Gastrocnemius medialis (tissue), 4 donors: ENCODE measurements at regions not wholly inside any gene's neighbourhood (a gene's known extent, or its start where the extent isn't known, plus 50 kb on each side); places are given as distances from the start of the nearest gene placed in this dataset.

Experiments used
- ATAC-seq, 2 donors: fragments of 150-250 bp; one replicate each; pipeline ENCODE4 v1.9.1; 2016
- DNase-seq, 2 donors: peaks; one replicate each; pipeline ENCODE4 v3.0.0-alpha.2; 2019
- H3K27ac ChIP-seq, 4 donors: fragments of 200-600 bp; sonication (generic); 1 replicate in 1 of 4; 2 replicates in 3 of 4; pipeline ENCODE4 v1.5.1; 2016 to 2018; ENCODE audit warnings: mild to moderate bottlenecking in 2 of 4, moderate library complexity in 1 of 4
- H3K27me3 ChIP-seq, 3 donors: fragments of 200-600 bp; sonication (generic) in 2 of 3; 1 replicate in 1 of 3; 2 replicates in 2 of 3; pipeline versions ENCODE4 v1.5.1 to v1.6.0; 2016 to 2019; ENCODE audit warnings: mild to moderate bottlenecking in 1 of 3, moderate library complexity in 1 of 3
- H3K36me3 ChIP-seq, 2 donors: fragments of 200-600 bp; sonication (generic) in 1 of 2; one replicate each; pipeline ENCODE4 v1.5.1; 2017 to 2018
- H3K4me1 ChIP-seq, 2 donors: fragments of 200-600 bp; sonication (generic) in 1 of 2; one replicate each; pipeline ENCODE4 v1.5.1; 2016 to 2017; ENCODE audit warnings: mild to moderate bottlenecking in 2 of 2
- H3K4me3 ChIP-seq, 4 donors: fragments of 200-600 bp; sonication (generic) in 3 of 4; 1 replicate in 1 of 4; 2 replicates in 3 of 4; pipeline ENCODE4 v1.5.1; 2016 to 2019; ENCODE audit warnings: mild to moderate bottlenecking in 2 of 4
- H3K9me3 ChIP-seq, 3 donors: fragments of 200-600 bp; sonication (generic) in 2 of 3; 1 replicate in 1 of 3; 2 replicates in 2 of 3; pipeline ENCODE4 v1.5.1; 2016 to 2019
- POLR2A ChIP-seq, 2 donors: fragments of 450-650 bp; IDR thresholded peaks; one replicate each; pipeline ENCODE4 v1.6.1; 2017; ENCODE audit warnings: antibody characterized with exemption in 2 of 2, mild to moderate bottlenecking in 2 of 2, moderate library complexity in 2 of 2
- in situ Hi-C, 4 donors: fragments of 200-750 bp; cut with MboI; loops; one replicate each; pipeline versions ENCODE4 v1.15.0 to v1.8.0; 2017; ENCODE audit warnings: low sequenced_read_pairs in 4 of 4
- intact Hi-C: fragments of 100-400 bp; cut with DNase I; formaldehyde crosslinking; loops from one replicate; pipeline ENCODE4 v1.15.1; 2023; ENCODE audit warnings: low total_unique reads
- TF ChIP-seq, protein P1 (sequence below), 5 experiments: fragments of 450-650 bp in 3 of 5; fragments of 200-600 bp in 2 of 5; sonication (generic) in 2 of 5; IDR thresholded peaks in 4 of 5; conservative IDR thresholded peaks in 1 of 5; 1 replicate in 4 of 5; 2 replicates in 1 of 5; pipeline ENCODE4 v1.5.1; 2016 to 2019; ENCODE audit warnings: antibody characterized with exemption in 5 of 5, mild to moderate bottlenecking in 3 of 5, moderate library complexity in 3 of 5

DNA sequence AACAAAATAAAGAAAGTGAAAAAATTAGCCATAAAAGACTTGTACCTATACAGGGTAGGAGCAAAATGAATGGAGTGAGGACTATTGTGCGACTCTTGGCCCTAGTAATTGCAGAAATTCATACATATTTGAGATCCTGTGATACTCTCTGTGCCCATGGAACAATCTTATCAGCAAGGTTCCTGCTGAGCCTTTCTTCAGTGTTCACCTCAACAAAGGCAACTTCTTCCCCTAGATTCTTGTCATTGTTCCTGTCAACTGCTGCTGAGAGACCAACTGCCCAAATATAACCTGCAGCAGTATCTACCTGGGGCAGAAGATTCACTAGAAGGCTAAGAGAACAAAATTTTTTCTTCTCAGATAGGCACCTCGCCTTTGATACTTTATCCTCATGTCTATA is 187.4 kb downstream of the NEBL start:
- TF ChIP-seq POLR2A (IDR thresholded peaks at IDR 0.05): no peak
- TF ChIP-seq, protein P1, sequence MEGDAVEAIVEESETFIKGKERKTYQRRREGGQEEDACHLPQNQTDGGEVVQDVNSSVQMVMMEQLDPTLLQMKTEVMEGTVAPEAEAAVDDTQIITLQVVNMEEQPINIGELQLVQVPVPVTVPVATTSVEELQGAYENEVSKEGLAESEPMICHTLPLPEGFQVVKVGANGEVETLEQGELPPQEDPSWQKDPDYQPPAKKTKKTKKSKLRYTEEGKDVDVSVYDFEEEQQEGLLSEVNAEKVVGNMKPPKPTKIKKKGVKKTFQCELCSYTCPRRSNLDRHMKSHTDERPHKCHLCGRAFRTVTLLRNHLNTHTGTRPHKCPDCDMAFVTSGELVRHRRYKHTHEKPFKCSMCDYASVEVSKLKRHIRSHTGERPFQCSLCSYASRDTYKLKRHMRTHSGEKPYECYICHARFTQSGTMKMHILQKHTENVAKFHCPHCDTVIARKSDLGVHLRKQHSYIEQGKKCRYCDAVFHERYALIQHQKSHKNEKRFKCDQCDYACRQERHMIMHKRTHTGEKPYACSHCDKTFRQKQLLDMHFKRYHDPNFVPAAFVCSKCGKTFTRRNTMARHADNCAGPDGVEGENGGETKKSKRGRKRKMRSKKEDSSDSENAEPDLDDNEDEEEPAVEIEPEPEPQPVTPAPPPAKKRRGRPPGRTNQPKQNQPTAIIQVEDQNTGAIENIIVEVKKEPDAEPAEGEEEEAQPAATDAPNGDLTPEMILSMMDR (IDR thresholded peaks at IDR 0.05 in 4 of 5, conservative IDR thresholded peaks at IDR 0.05 in 1 of 5): no peak
- DNase-seq (no peak), ATAC-seq (no peak)
- H3K4me1 ChIP-seq: no peaks in the 10 kb centered on the region
- no peaks in the 10 kb centered on the region for H3K36me3 ChIP-seq
- in situ Hi-C loops (no loop called here), intact Hi-C loops (no loop called here)
- no peak overlapping the region for H3K4me3 ChIP-seq
- H3K9me3 ChIP-seq: no peaks in the 10 kb centered on the region
- no peaks in the 10 kb centered on the region for H3K27me3 ChIP-seq
- H3K27ac ChIP-seq: no peak overlapping the region

DNA sequence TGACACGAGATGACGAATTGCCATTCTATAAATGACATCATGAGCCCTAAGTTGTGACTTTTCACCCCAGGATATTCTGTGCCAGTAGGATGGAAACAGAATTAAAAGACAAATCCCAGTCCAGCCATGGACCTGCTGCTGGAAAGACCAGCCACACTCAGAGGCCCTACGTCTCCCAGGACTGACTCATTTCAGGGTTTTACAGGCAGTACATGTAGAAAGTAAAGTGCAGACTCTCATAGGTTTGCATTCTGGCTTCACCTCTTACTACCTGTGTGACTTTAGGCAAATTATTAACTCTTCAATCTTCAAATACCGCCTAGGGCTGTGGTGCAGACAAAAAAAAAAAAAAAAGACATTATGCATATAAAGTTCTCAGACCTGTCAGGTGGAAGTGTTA is 188.8 kb downstream of the NEBL start:
- Histone ChIP-seq H3K9me3 (no peaks in the 10 kb centered on the region), H3K27me3 (no peaks in the 10 kb centered on the region), H3K36me3 (no peaks in the 10 kb centered on the region), H3K4me1 (no peaks in the 10 kb centered on the region), H3K4me3 (no peak overlapping the region), H3K27ac (no peak overlapping the region)
- DNase-seq (no peak), ATAC-seq (no peak)
- TF ChIP-seq POLR2A (IDR thresholded peaks at IDR 0.05): no peak
- TF ChIP-seq, protein P1 (IDR thresholded peaks at IDR 0.05 in 4 of 5, conservative IDR thresholded peaks at IDR 0.05 in 1 of 5): no peak
- intact Hi-C loops: no loop called here
- in situ Hi-C loops: no loop called here

DNA sequence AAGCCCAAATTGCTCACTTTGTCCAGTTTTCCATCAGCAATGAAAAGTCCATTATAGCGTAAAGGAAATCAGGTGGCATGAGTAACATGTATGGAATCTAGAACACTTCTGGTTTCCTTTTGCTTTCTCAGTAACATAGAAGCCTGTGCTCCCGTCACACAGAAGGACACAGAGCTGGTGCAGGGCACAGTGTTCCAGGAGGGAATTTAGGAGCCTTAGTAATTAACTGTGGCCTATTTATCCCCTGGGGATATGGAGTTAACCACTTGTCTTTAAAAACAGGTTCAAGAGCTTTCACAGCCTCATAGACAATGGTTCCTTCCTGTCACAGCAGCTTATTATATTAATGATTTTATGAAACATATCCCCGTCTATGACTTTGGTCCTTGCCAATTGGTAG is 189.9 kb downstream of the NEBL start:
- TF ChIP-seq, protein P1 (IDR thresholded peaks at IDR 0.05 in 4 of 5, conservative IDR thresholded peaks at IDR 0.05 in 1 of 5): no peak
- no peak for TF ChIP-seq POLR2A (IDR thresholded peaks at IDR 0.05)
- Histone ChIP-seq H3K27me3 (no peaks in the 10 kb centered on the region), H3K9me3 (no peaks in the 10 kb centered on the region), H3K36me3 (no peaks in the 10 kb centered on the region), H3K4me1 (no peaks in the 10 kb centered on the region), H3K27ac (no peak overlapping the region), H3K4me3 (no peak overlapping the region)
- ATAC-seq (no peak), DNase-seq (no peak)
- intact Hi-C loops: no loop called here
- in situ Hi-C loops: no loop called here

DNA sequence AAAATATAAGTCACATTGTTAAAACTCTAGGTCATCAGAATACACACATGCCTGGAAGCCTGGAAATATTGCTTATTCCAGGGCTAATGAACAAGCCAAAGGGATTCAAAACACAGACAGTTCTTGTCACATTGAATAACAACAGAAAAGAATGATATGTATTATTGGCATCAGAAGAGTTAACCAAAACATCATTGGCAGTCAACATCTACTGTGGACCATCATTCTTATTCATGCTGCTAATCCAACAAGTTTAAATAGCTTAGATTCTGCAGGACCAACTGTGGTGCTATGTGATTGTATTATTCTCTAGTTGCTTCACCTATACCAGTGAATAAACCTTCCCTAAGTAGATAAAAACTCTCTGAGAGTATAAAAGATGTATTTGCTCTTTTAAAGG is 198.3 kb downstream of the NEBL start:
- no peak for DNase-seq
- no peak overlapping the region for H3K4me3 ChIP-seq
- in situ Hi-C loops: no loop called here
- H3K4me1 ChIP-seq: no peaks in the 10 kb centered on the region
- H3K27me3 ChIP-seq: no peaks in the 10 kb centered on the region
- no peak for ATAC-seq
- H3K36me3 ChIP-seq: no peaks in the 10 kb centered on the region
- TF ChIP-seq POLR2A (IDR thresholded peaks at IDR 0.05): no peak
- TF ChIP-seq, protein P1 (IDR thresholded peaks at IDR 0.05 in 4 of 5, conservative IDR thresholded peaks at IDR 0.05 in 1 of 5): no peak
- intact Hi-C loops: no loop called here
- H3K9me3 ChIP-seq: no peaks in the 10 kb centered on the region
- H3K27ac ChIP-seq: no peak overlapping the region

DNA sequence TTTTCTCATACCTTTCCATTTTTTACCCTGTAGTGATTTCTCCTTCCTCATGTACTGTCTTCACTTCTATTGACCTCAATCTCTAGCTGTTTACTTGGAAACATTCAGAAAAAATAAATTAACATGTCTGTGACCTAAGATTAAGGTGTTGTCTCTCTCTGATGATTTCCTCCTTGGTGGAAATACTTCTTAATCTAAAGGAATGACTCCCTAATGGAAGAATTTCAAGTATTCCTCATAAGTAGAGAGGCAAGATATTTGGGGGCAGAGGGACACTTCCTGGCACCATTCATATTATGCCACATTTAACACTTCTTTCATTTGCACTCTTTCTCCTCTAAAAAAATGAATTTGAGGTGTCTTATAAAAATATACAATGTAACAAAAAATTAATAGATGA is 202.8 kb downstream of the NEBL start:
- intact Hi-C loops (no loop called here), in situ Hi-C loops (no loop called here)
- DNase-seq: no peak
- H3K9me3 ChIP-seq: no peaks in the 10 kb centered on the region
- H3K36me3 ChIP-seq: no peaks in the 10 kb centered on the region
- no peak overlapping the region for H3K4me3 ChIP-seq
- no peaks in the 10 kb centered on the region for H3K4me1 ChIP-seq
- no peak for ATAC-seq
- no peaks in the 10 kb centered on the region for H3K27me3 ChIP-seq
- H3K27ac ChIP-seq: no peak overlapping the region
- TF ChIP-seq POLR2A (IDR thresholded peaks at IDR 0.05): no peak
- TF ChIP-seq, protein P1 (IDR thresholded peaks at IDR 0.05 in 4 of 5, conservative IDR thresholded peaks at IDR 0.05 in 1 of 5): no peak
